Left lung (tissue), 4 donors: ENCODE measurements at regions not wholly inside any gene's neighbourhood (a gene's known extent, or its start where the extent isn't known, plus 50 kb on each side); places are given as distances from the start of the nearest gene placed in this dataset.

Experiments
- ATAC-seq: fragments of 200-7000 bp; cut with Tn5 transposase; one replicate; pipeline ENCODE4 v1.9.1; 2020; ENCODE audit warnings: moderate library complexity
- DNase-seq, 4 donors: peaks; one replicate each; pipeline ENCODE4 v3.0.0-alpha.2; 2013 to 2020
- H3K27ac ChIP-seq, 2 donors: fragments of 200-600 bp; sonication (generic) in 1 of 2; one replicate each; pipeline versions ENCODE4 v1.5.0 to v1.8.0; 2020 to 2021
- H3K27me3 ChIP-seq, 2 donors: fragments of 200-600 bp; sonication (generic) in 1 of 2; one replicate each; pipeline versions ENCODE4 v1.5.0 to v1.8.0; 2020 to 2021
- H3K36me3 ChIP-seq, 2 donors: fragments of 200-600 bp; sonication (generic) in 1 of 2; one replicate each; pipeline versions ENCODE4 v1.5.0 to v1.8.0; 2020 to 2021
- H3K4me1 ChIP-seq, 2 donors: fragments of 200-600 bp; one replicate each; pipeline ENCODE4 v1.8.0; 2021
- H3K4me3 ChIP-seq, 2 donors: fragments of 200-600 bp; sonication (generic) in 1 of 2; one replicate each; pipeline versions ENCODE4 v1.5.0 to v1.8.0; 2020 to 2021; ENCODE audit warnings: mild to moderate bottlenecking in 1 of 2
- H3K9me3 ChIP-seq, 2 donors: fragments of 200-600 bp; sonication (generic) in 1 of 2; one replicate each; pipeline versions ENCODE4 v1.5.0 to v1.8.0; 2020 to 2021
- CTCF ChIP-seq, 2 donors: fragments of 200-600 bp; sonication (generic) in 1 of 2; IDR thresholded peaks; one replicate each; pipeline versions ENCODE4 v1.5.0 to v1.8.0; 2021; ENCODE audit warnings: antibody characterized with exemption in 2 of 2
- intact Hi-C, 2 donors: fragments of 100-400 bp; cut with DNase I; formaldehyde crosslinking; loops; one replicate each; pipeline versions ENCODE4 v1.11.2 to v1.14.2; 2022
- donor health status: DM: no; HTN: yes; CAD: no.
- donor health status: DM: no; HTN: no; CAD: no.

- no peak for TF ChIP-seq CTCF (IDR thresholded peaks at IDR 0.05)
These were observed 522.2 kb downstream of the CSNK1G3 start for GRCh38 chr5:124034083-124034700.

GRCh38 chr5:124030043-124030491, 518.1 kb downstream of the CSNK1G3 start:
- Histone ChIP-seq H3K4me1 (no peaks in the 10 kb centered on the region), H3K27me3 (no peaks in the 10 kb centered on the region), H3K9me3 (no peaks in the 10 kb centered on the region), H3K36me3 (no peaks in the 10 kb centered on the region), H3K27ac (no peak overlapping the region), H3K4me3 (no peak overlapping the region)
- ATAC-seq: no peak
- TF ChIP-seq CTCF (IDR thresholded peaks at IDR 0.05): no peak
- intact Hi-C loops: no loop called here
- no peak for DNase-seq

More at GRCh38 chr5:124034083-124034700, 522.2 kb downstream of the CSNK1G3 start:
- intact Hi-C loops: no loop called here
- H3K36me3 ChIP-seq: no peaks in the 10 kb centered on the region
- no peak for ATAC-seq
- no peak overlapping the region for H3K4me3 ChIP-seq
- no peaks in the 10 kb centered on the region for H3K27me3 ChIP-seq
- no peaks in the 10 kb centered on the region for H3K9me3 ChIP-seq
- H3K27ac ChIP-seq: no peak overlapping the region
- DNase-seq: no peak
- no peaks in the 10 kb centered on the region for H3K4me1 ChIP-seq

DNA sequence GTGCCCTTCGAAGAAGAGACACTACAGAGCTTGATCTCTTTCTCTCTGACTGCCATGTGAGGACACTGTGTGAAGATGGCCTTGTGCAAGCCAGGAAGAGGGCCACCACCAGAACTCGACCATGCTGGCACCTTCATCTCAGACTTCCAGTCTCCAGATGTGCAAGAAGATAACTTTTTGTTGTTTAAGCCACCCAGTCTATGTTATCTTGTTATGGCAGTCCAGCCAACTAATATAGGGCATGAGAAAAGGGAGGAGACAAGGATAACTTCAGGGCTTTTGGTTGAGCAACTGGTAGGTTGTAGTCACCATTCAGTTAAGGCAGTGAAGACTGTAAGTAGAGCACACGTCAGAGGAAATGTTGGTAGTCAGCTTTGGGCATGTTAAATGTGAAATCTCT, 515.5 kb downstream of the CSNK1G3 start:
- Histone ChIP-seq H3K36me3 (no peaks in the 10 kb centered on the region), H3K4me3 (no peak overlapping the region), H3K4me1 (no peaks in the 10 kb centered on the region), H3K27ac (no peak overlapping the region), H3K9me3 (no peaks in the 10 kb centered on the region), H3K27me3 (no peaks in the 10 kb centered on the region)
- ATAC-seq (no peak), DNase-seq (no peak)
- intact Hi-C loops: no loop called here
- no peak for TF ChIP-seq CTCF (IDR thresholded peaks at IDR 0.05)

- no peak for TF ChIP-seq CTCF (IDR thresholded peaks at IDR 0.05)
- intact Hi-C loops: no loop called here
- Histone ChIP-seq H3K27me3 (no peaks in the 10 kb centered on the region), H3K4me1 (no peaks in the 10 kb centered on the region), H3K36me3 (no peaks in the 10 kb centered on the region), H3K4me3 (no peak overlapping the region), H3K9me3 (no peaks in the 10 kb centered on the region), H3K27ac (no peak overlapping the region)
- DNase-seq (no peak), ATAC-seq (no peak)
These were observed 513.4 kb downstream of the CSNK1G3 start for GRCh38 chr5:124025306-124025845.

DNA sequence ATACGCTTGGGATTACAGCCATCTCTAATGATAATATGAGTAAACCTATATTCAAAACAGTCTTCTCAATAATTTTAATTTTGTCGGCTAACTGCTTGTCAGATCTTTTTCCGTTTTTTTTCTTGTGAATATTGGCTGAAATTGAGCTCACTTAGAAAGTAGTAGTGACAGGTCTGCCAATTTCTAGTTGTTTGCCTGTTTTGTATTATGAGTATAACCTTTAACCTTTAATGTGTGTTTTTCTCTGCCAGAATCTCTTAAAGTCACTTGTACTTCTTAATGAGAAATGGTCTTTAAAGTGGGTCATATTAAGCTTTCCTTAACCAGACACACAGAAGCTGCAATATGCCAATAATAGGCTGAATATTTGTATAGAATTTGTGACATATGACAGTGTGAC, 511.0 kb downstream of the CSNK1G3 start:
- Histone ChIP-seq H3K4me1 (no peaks in the 10 kb centered on the region), H3K27ac (no peak overlapping the region), H3K9me3 (peaks cover 0 to 7% of the 10 kb centered on the region in 2 donors), H3K27me3 (no peaks in the 10 kb centered on the region), H3K36me3 (no peaks in the 10 kb centered on the region), H3K4me3 (no peak overlapping the region)
- intact Hi-C loops: no loop called here
- DNase-seq (no peak), ATAC-seq (no peak)
- no peak for TF ChIP-seq CTCF (IDR thresholded peaks at IDR 0.05)
